IMR-90 (cell line): ENCODE measurements at regions not wholly inside any gene's neighbourhood (a gene's known extent, or its start where the extent isn't known, plus 50 kb on each side); places are given as distances from the start of the nearest gene placed in this dataset.

ENCODE experiments used
- BHLHE40 ChIP-seq: fragments of 150-350 bp; IDR thresholded peaks from 2 replicates; pipeline ENCODE4 v1.6.1; 2016; ENCODE audit warnings: mild to moderate bottlenecking, low read depth, low read length
- CEBPB ChIP-seq: IDR thresholded peaks from 2 replicates; pipeline ENCODE4 v1.6.1; 2012; ENCODE audit warnings: low read depth, low read length, improper control_type of control experiment
- CHD1 ChIP-seq: IDR thresholded peaks from 2 replicates; pipeline ENCODE4 v1.6.1; 2012; ENCODE audit warnings: low read depth, low read length, improper control_type of control experiment
- MAFK ChIP-seq: IDR thresholded peaks from 2 replicates; pipeline ENCODE4 v1.6.1; 2012; ENCODE audit warnings: low read depth, low read length, improper control_type of control experiment
- MAZ ChIP-seq: IDR thresholded peaks from 2 replicates; pipeline ENCODE4 v1.6.1; 2012; ENCODE audit warnings: low read depth, mild to moderate bottlenecking, low read length, improper control_type of control experiment, moderate library complexity, borderline replicate concordance
- MXI1 ChIP-seq: IDR thresholded peaks from 2 replicates; pipeline ENCODE4 v1.6.1; 2012; ENCODE audit warnings: low read depth, mild to moderate bottlenecking, low read length, moderate library complexity, borderline replicate concordance
- POLR2A ChIP-seq: IDR thresholded peaks from 2 replicates; pipeline ENCODE4 v1.6.1; 2012; ENCODE audit warnings: mild to moderate bottlenecking, low read depth, low read length
- RAD21 ChIP-seq: IDR thresholded peaks from 2 replicates; pipeline ENCODE4 v1.6.1; 2012; ENCODE audit warnings: low read length, improper control_type of control experiment
- RFX5 ChIP-seq: IDR thresholded peaks from 2 replicates; pipeline ENCODE4 v1.8.0; 2012; ENCODE audit warnings: low read depth, mild to moderate bottlenecking, low read length, moderate library complexity
- TF ChIP-seq, protein P1 (sequence below): conservative IDR thresholded peaks from 2 replicates; pipeline ENCODE4 v1.5.1; 2012; ENCODE audit warnings: mild to moderate bottlenecking, low read depth, low read length, improper control_type of control experiment
- TF ChIP-seq, protein P2 (sequence below): fragments of 150-350 bp; IDR thresholded peaks from 2 replicates; pipeline ENCODE4 v1.6.1; 2017; ENCODE audit warnings: mild to moderate bottlenecking, antibody characterized with exemption, low read length, low read depth

DNA sequence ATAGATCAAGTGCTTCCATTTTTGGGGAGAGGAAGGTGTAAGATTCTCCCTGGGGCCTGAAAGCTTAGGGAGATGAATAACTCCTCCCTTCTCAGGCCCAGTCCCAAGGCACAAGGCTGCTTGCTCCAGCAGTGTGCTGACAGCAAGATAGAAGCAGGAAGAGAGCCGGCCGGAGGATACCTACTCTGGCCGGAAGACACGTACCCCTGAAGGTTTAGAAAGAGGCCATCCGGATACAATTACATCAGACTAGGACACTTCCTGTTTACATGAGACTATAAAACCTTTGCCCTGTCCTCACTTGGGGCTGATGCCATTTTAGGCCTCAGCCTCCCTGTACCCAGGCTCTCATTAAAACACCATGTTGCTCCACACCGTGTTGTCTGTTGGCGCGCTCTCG, 329.9 kb downstream of the SV2B start:
- TF ChIP-seq, protein P1, sequence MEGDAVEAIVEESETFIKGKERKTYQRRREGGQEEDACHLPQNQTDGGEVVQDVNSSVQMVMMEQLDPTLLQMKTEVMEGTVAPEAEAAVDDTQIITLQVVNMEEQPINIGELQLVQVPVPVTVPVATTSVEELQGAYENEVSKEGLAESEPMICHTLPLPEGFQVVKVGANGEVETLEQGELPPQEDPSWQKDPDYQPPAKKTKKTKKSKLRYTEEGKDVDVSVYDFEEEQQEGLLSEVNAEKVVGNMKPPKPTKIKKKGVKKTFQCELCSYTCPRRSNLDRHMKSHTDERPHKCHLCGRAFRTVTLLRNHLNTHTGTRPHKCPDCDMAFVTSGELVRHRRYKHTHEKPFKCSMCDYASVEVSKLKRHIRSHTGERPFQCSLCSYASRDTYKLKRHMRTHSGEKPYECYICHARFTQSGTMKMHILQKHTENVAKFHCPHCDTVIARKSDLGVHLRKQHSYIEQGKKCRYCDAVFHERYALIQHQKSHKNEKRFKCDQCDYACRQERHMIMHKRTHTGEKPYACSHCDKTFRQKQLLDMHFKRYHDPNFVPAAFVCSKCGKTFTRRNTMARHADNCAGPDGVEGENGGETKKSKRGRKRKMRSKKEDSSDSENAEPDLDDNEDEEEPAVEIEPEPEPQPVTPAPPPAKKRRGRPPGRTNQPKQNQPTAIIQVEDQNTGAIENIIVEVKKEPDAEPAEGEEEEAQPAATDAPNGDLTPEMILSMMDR = no peak
- TF ChIP-seq BHLHE40 (no peak), POLR2A (no peak), MXI1 (no peak), MAFK (no peak), CHD1 (no peak), CEBPB (no peak), MAZ (no peak), RAD21 (no peak), RFX5 (no peak)
- TF ChIP-seq, protein P2, sequence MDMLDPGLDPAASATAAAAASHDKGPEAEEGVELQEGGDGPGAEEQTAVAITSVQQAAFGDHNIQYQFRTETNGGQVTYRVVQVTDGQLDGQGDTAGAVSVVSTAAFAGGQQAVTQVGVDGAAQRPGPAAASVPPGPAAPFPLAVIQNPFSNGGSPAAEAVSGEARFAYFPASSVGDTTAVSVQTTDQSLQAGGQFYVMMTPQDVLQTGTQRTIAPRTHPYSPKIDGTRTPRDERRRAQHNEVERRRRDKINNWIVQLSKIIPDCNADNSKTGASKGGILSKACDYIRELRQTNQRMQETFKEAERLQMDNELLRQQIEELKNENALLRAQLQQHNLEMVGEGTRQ = no peak
